WI38 (cell line): ENCODE measurements at regions not wholly inside any gene's neighbourhood (a gene's known extent, or its start where the extent isn't known, plus 50 kb on each side); places are given as distances from the start of the nearest gene placed in this dataset.
"Not testable (repeated sequence)": the region's sequence is repeated elsewhere in the genome, so short reads cannot be mapped to it uniquely, and the experiment has no call there.

Experiments used
- H3K4me3 ChIP-seq: 2 replicates; pipeline ENCODE4 v1.5.1; 2011; ENCODE audit warnings: low read depth, mild to moderate bottlenecking, control low read depth, low read length
- CTCF ChIP-seq: IDR thresholded peaks from 2 replicates; pipeline ENCODE4 v1.5.1; 2012; ENCODE audit warnings: low read depth, mild to moderate bottlenecking, control low read depth, low read length

GRCh38 chr6:80792151-80792550, 685.7 kb downstream of the BCKDHB start:
- no peak overlapping the region for H3K4me3 ChIP-seq
- no peak for TF ChIP-seq CTCF

GRCh38 chr6:80789912-80790570, 683.6 kb downstream of the BCKDHB start:
- no peak overlapping the region for H3K4me3 ChIP-seq
- no peak for TF ChIP-seq CTCF

- not testable (repeated sequence) for H3K4me3 ChIP-seq
Measured at GRCh38 chr6:80783271-80783670, 676.8 kb downstream of the BCKDHB start.

GRCh38 chr6:80771941-80772340, 665.5 kb downstream of the BCKDHB start:
- no peak for TF ChIP-seq CTCF
- H3K4me3 ChIP-seq, result no peak overlapping the region

GRCh38 chr6:80769106-80769505, 662.6 kb downstream of the BCKDHB start:
- no peak for TF ChIP-seq CTCF
- no peak overlapping the region for H3K4me3 ChIP-seq

GRCh38 chr6:80767808-80768207, 661.3 kb downstream of the BCKDHB start:
- no peak for TF ChIP-seq CTCF

GRCh38 chr6:80744213-80744612, 637.7 kb downstream of the BCKDHB start:
- no peak overlapping the region for H3K4me3 ChIP-seq
- TF ChIP-seq CTCF, result no peak

More at GRCh38 chr6:80767808-80768207, 661.3 kb downstream of the BCKDHB start:
- no peak overlapping the region for H3K4me3 ChIP-seq

- H3K4me3 ChIP-seq, result no peak overlapping the region
- no peak for TF ChIP-seq CTCF
Measured at GRCh38 chr6:80742481-80742880, 636.0 kb downstream of the BCKDHB start.
